H1 (cell line): ENCODE measurements at regions not wholly inside any gene's neighbourhood (a gene's known extent, or its start where the extent isn't known, plus 50 kb on each side); places are given as distances from the start of the nearest gene placed in this dataset.

Experiments
- ASH2L ChIP-seq: fragments of 200-600, 300-600 bp; sonication (generic); IDR thresholded peaks from one replicate; pipeline ENCODE4 v1.7.1; 2017; ENCODE audit warnings: low read length
- BACH1 ChIP-seq: IDR thresholded peaks from 2 replicates; pipeline ENCODE4 v1.6.1; 2012; ENCODE audit warnings: low read length, improper control_type of control experiment
- BCL11A ChIP-seq, 2 experiments: IDR thresholded peaks; one replicate each; pipeline ENCODE4 v1.6.1; 2011; ENCODE audit warnings: low read depth in 2 of 2, low read length in 2 of 2, mild to moderate bottlenecking in 2 of 2
- CREB1 ChIP-seq: IDR thresholded peaks from 2 replicates; pipeline ENCODE4 v1.6.1; 2012; ENCODE audit warnings: inconsistent platforms
- CTCF ChIP-seq, 3 experiments: IDR thresholded peaks; 1 replicate in 2 of 3; 2 replicates in 1 of 3; pipeline versions ENCODE4 v1.5.1 to v1.6.1; 2011; ENCODE audit warnings: low read length in 3 of 3, mild to moderate bottlenecking in 3 of 3, inconsistent platforms in 2 of 3, low read depth in 1 of 3, moderate library complexity in 1 of 3; ENCODE audit not compliant: insufficient read depth in 1 of 3; ENCODE audit errors: control extremely low read depth in 1 of 3
- EP300 ChIP-seq, 2 experiments: IDR thresholded peaks; 1 replicate in 1 of 2; 2 replicates in 1 of 2; pipeline ENCODE4 v1.6.1; 2011 to 2012; ENCODE audit warnings: low read depth in 2 of 2, low read length in 2 of 2, mild to moderate bottlenecking in 2 of 2, borderline replicate concordance in 1 of 2, inconsistent platforms in 1 of 2, moderate library complexity in 1 of 2
- HDAC6 ChIP-seq: IDR thresholded peaks from one replicate; pipeline ENCODE4 v1.7.1; 2012; ENCODE audit warnings: low read depth, mild to moderate bottlenecking, inconsistent platforms, low read length, moderate library complexity
- JUN ChIP-seq: IDR thresholded peaks from 2 replicates; pipeline ENCODE4 v1.6.1; 2011; ENCODE audit warnings: low read depth, mild to moderate bottlenecking, improper control_type of control experiment, low read length
- JUND ChIP-seq: IDR thresholded peaks from 2 replicates; pipeline ENCODE4 v1.6.1; 2011; ENCODE audit warnings: mild to moderate bottlenecking, improper control_type of control experiment, low read length
- KDM4A ChIP-seq: IDR thresholded peaks from one replicate; pipeline ENCODE4 v1.7.1; 2012; ENCODE audit warnings: low read depth, mild to moderate bottlenecking, moderate library complexity, low read length, inconsistent platforms; ENCODE audit not compliant: severe bottlenecking
- MAX ChIP-seq: IDR thresholded peaks from 2 replicates; pipeline ENCODE4 v1.6.1; 2012; ENCODE audit warnings: inconsistent platforms
- POLR2A ChIP-seq, 2 experiments: IDR thresholded peaks; 1 replicate in 1 of 2; 2 replicates in 1 of 2; pipeline ENCODE4 v1.6.1; 2011; ENCODE audit warnings: low read depth in 2 of 2, low read length in 2 of 2, mild to moderate bottlenecking in 2 of 2; ENCODE audit errors: control extremely low read depth in 1 of 2
- POLR2AphosphoS5 ChIP-seq: IDR thresholded peaks from 2 replicates; pipeline ENCODE4 v1.6.1; 2011; ENCODE audit warnings: low read depth, low read length
- RFX5 ChIP-seq: IDR thresholded peaks from 2 replicates; pipeline ENCODE4 v1.6.1; 2011; ENCODE audit warnings: low read depth, low read length, improper control_type of control experiment, borderline replicate concordance

- no peak for TF ChIP-seq HDAC6
- no peak for TF ChIP-seq RFX5
- TF ChIP-seq JUND = no peak
- no peak for TF ChIP-seq POLR2AphosphoS5
- TF ChIP-seq BCL11A (IDR thresholded peaks at IDR 0.05; ENCODE audit: low read depth in 2 of 2, low read length in 2 of 2) = no peak
- TF ChIP-seq CREB1 = no peak
- no peak for TF ChIP-seq JUN
- no peak for TF ChIP-seq CTCF (IDR thresholded peaks at IDR 0.05; ENCODE audit: control extremely low read depth in 1 of 3, insufficient read depth in 1 of 3, low read depth in 1 of 3, low read length in 3 of 3)
- TF ChIP-seq BACH1 = no peak
- TF ChIP-seq EP300 (IDR thresholded peaks at IDR 0.05; ENCODE audit: borderline replicate concordance in 1 of 2, low read depth in 2 of 2, low read length in 2 of 2) = no peak
- TF ChIP-seq POLR2A (IDR thresholded peaks at IDR 0.05; ENCODE audit: control extremely low read depth in 1 of 2, low read depth in 2 of 2, low read length in 2 of 2) = no peak
- TF ChIP-seq KDM4A = no peak
- no peak for TF ChIP-seq ASH2L
- no peak for TF ChIP-seq MAX
Observed at GRCh38 chr5:158553195-158553961, 546.3 kb downstream of the EBF1 start.
